ENCODE measurements at regions not wholly inside any gene's neighbourhood (a gene's known extent, or its start where the extent isn't known, plus 50 kb on each side); places are given as distances from the start of the nearest gene placed in this dataset.

- Histone ChIP-seq H3K4me1 (ENCODE audit: insufficient read depth) (no peaks in the 10 kb centered on the region), H3K36me3 (no peaks in the 10 kb centered on the region), H3K27me3 (no peaks in the 10 kb centered on the region), H3K27ac (no peak overlapping the region), H3K9me3 (no peaks in the 10 kb centered on the region), H3K4me3 (no peak overlapping the region)
- no peak for DNase-seq
- intact Hi-C loops (cut with DNase I): no loop called here
- TF ChIP-seq POLR2A (IDR thresholded peaks at IDR 0.05) (no peak), CTCF (IDR thresholded peaks at IDR 0.05) (no peak), EP300 (IDR thresholded peaks at IDR 0.05) (no peak)
- 96 to 97% (median 96%) methylated on average over 2 of the region's 2 CpGs for WGBS, 3 donors
These were observed 283.9 kb downstream of the NR2F1-AS1 start for GRCh38 chr5:93297116-93297515.

- H3K36me3 ChIP-seq: no peaks in the 10 kb centered on the region
- H3K27ac ChIP-seq: no peak overlapping the region
- no peak for TF ChIP-seq POLR2A (IDR thresholded peaks at IDR 0.05)
- no peak for TF ChIP-seq CTCF (IDR thresholded peaks at IDR 0.05)
- no peak for TF ChIP-seq EP300 (IDR thresholded peaks at IDR 0.05)
- DNase-seq: no peak
- H3K27me3 ChIP-seq: no peaks in the 10 kb centered on the region
- intact Hi-C loops (cut with DNase I): no loop called here
- no peaks in the 10 kb centered on the region for H3K9me3 ChIP-seq
- no peaks in the 10 kb centered on the region for H3K4me1 ChIP-seq (ENCODE audit: insufficient read depth)
- WGBS, 3 donors: 90 to 97% (median 92%) methylated on average over 2 of the region's 2 CpGs
- H3K4me3 ChIP-seq: no peak overlapping the region
These were observed 284.7 kb downstream of the NR2F1-AS1 start for GRCh38 chr5:93296338-93296737.

- no peak overlapping the region for H3K27ac ChIP-seq
- no peaks in the 10 kb centered on the region for H3K4me1 ChIP-seq (ENCODE audit: insufficient read depth)
- WGBS, 3 donors: 78 to 85% (median 85%) methylated on average over 1 of the region's 1 CpG
- no peaks in the 10 kb centered on the region for H3K9me3 ChIP-seq
- no peak for DNase-seq
- H3K36me3 ChIP-seq: no peaks in the 10 kb centered on the region
- no peaks in the 10 kb centered on the region for H3K27me3 ChIP-seq
- TF ChIP-seq POLR2A (IDR thresholded peaks at IDR 0.05) (no peak), CTCF (IDR thresholded peaks at IDR 0.05) (no peak), EP300 (IDR thresholded peaks at IDR 0.05) (no peak)
- intact Hi-C loops (cut with DNase I): no loop called here
- no peak overlapping the region for H3K4me3 ChIP-seq
These were observed 286.0 kb downstream of the NR2F1-AS1 start for GRCh38 chr5:93294996-93295395.

GRCh38 chr5:93294199-93294598, 286.8 kb downstream of the NR2F1-AS1 start:
- Histone ChIP-seq H3K4me3 (no peak overlapping the region), H3K27ac (no peak overlapping the region), H3K4me1 (ENCODE audit: insufficient read depth) (no peaks in the 10 kb centered on the region), H3K36me3 (no peaks in the 10 kb centered on the region), H3K27me3 (no peaks in the 10 kb centered on the region), H3K9me3 (no peaks in the 10 kb centered on the region)
- no peak for DNase-seq
- no peak for TF ChIP-seq POLR2A (IDR thresholded peaks at IDR 0.05)
- no peak for TF ChIP-seq EP300 (IDR thresholded peaks at IDR 0.05)
- TF ChIP-seq CTCF (IDR thresholded peaks at IDR 0.05): no peak
- intact Hi-C loops (cut with DNase I): no loop called here

- no peak overlapping the region for H3K4me3 ChIP-seq
- TF ChIP-seq EP300 (IDR thresholded peaks at IDR 0.05): no peak
- TF ChIP-seq CTCF (IDR thresholded peaks at IDR 0.05): no peak
- TF ChIP-seq POLR2A (IDR thresholded peaks at IDR 0.05): no peak
- H3K27me3 ChIP-seq: no peaks in the 10 kb centered on the region
- H3K4me1 ChIP-seq (ENCODE audit: insufficient read depth): no peaks in the 10 kb centered on the region
- H3K9me3 ChIP-seq: peaks cover 0 to 3% of the 10 kb centered on the region in 2 donors
- no peaks in the 10 kb centered on the region for H3K36me3 ChIP-seq
- no peak overlapping the region for H3K27ac ChIP-seq
- DNase-seq: no peak
- intact Hi-C loops (cut with DNase I): no loop called here
- 97 to 100% (median 100%) methylated on average over 2 of the region's 2 CpGs for WGBS, 3 donors
These were observed 291.1 kb downstream of the NR2F1-AS1 start for GRCh38 chr5:93289942-93290341.
